ENCODE measurements at regions not wholly inside any gene's neighbourhood (a gene's known extent, or its start where the extent isn't known, plus 50 kb on each side); places are given as distances from the start of the nearest gene placed in this dataset.

DNA sequence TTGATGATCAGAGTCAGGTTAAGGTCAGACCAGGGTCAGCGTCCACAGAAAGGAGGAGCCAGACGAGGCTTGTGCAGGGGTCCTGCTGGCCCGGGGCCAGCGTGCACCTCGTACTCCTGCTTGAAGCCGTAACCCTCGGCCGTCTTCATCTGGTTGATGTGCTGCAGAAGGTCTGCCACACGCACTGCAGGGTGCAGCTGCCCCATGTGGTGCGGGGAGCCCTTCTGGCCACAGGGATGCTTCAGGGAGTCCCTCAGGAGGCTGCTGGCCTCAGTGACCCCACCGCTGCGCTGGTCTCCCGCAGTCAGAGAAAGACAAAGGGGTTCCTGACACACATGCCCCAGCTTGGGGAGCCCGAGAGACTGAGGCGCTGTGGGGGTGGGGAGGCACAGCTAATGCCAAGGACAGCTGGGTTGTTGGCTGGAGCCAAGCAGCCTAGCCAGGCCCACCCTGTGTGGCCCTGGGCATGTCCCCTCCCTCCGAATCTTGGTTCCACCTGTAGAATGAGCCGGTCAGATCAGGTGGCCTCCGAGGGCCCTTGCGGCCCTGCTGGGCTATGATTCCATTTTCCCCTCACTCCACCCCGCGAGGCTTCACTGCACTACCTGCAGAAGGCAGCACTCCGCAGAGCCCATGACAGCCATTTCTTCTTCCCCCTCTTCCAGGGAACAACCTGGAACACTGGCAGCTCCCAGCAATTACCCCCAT, 251.9 kb downstream of the PTPRU start:
- TF ChIP-seq CTCF (conservative IDR thresholded peaks at IDR 0.05; ENCODE audit: low read length) (no peak), EZH2phosphoT487 (IDR thresholded peaks at IDR 0.05; ENCODE audit: borderline replicate concordance) (no peak)
